Thoracic aorta (tissue), 2 donors: ENCODE measurements at regions not wholly inside any gene's neighbourhood (a gene's known extent, or its start where the extent isn't known, plus 50 kb on each side); places are given as distances from the start of the nearest gene placed in this dataset.
"Not testable (repeated sequence)": the region's sequence is repeated elsewhere in the genome, so short reads cannot be mapped to it uniquely, and the experiment has no call there.

Experiments used
- ATAC-seq: fragments of 150-250 bp; one replicate; pipeline ENCODE4 v1.8.0; 2017; ENCODE audit warnings: low read depth; ENCODE audit not compliant: insufficient number of reproducible peaks, low FRiP score
- DNase-seq: peaks from one replicate; pipeline ENCODE4 v3.0.0-alpha.2; 2020; ENCODE audit warnings: low spot score
- H3K27ac ChIP-seq, 2 donors: fragments of 200-600 bp; sonication (generic); 1 replicate in 1 of 2; 2 replicates in 1 of 2; pipeline ENCODE4 v1.5.1; 2016; ENCODE audit warnings: mild to moderate bottlenecking in 2 of 2, moderate library complexity in 2 of 2
- H3K27me3 ChIP-seq: fragments of 200-600 bp; sonication (generic); replicated peaks from 2 replicates; pipeline ENCODE4 v1.6.0; 2016; ENCODE audit warnings: mild to moderate bottlenecking; ENCODE audit not compliant: insufficient read depth
- H3K36me3 ChIP-seq: fragments of 200-600 bp; sonication (generic); one replicate; pipeline ENCODE4 v1.5.1; 2016
- H3K4me1 ChIP-seq, 2 donors: fragments of 200-600 bp; sonication (generic); 1 replicate in 1 of 2; 2 replicates in 1 of 2; pipeline versions ENCODE4 v1.5.1 to v1.6.0; 2016; ENCODE audit warnings: low read depth in 2 of 2, mild to moderate bottlenecking in 1 of 2; ENCODE audit not compliant: control insufficient read depth in 1 of 2
- H3K4me3 ChIP-seq: fragments of 200-600 bp; sonication (generic); 2 replicates; pipeline ENCODE4 v1.5.1; 2016; ENCODE audit warnings: mild to moderate bottlenecking
- H3K9me3 ChIP-seq: fragments of 200-600 bp; sonication (generic); 2 replicates; pipeline ENCODE4 v1.5.1; 2016
- CTCF ChIP-seq: fragments of 200-600 bp; sonication (generic); IDR thresholded peaks from one replicate; pipeline ENCODE4 v1.5.1; 2019; ENCODE audit warnings: antibody characterized with exemption

DNA sequence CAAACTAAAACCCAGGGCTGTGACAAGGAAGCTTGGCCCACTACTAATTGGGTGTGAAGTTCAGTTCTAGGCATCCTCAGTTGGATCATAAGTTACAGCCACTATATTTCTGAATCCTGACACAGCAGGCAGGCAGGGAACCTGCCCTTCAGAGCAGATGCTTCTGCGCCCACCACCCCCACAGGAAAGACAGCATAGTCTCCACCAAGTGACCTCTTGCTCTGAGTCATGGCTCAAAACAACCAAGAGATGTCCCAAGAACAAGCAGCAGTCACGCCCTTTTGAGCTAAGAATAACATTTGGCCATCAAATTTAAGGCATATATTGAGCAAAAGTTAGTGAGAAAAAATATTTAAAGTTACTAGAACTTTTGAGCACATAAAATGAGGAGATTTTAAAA lies 170.7 kb upstream of the SMARCAD1 start:
- no peak for TF ChIP-seq CTCF
- no peaks in the 10 kb centered on the region for H3K9me3 ChIP-seq
- no peaks in the 10 kb centered on the region for H3K27me3 ChIP-seq
- no peaks in the 10 kb centered on the region for H3K4me1 ChIP-seq
- H3K27ac ChIP-seq = no peak overlapping the region
- no peak overlapping the region for H3K4me3 ChIP-seq
- ATAC-seq = no peak
- no peaks in the 10 kb centered on the region for H3K36me3 ChIP-seq
- DNase-seq = no peak

DNA sequence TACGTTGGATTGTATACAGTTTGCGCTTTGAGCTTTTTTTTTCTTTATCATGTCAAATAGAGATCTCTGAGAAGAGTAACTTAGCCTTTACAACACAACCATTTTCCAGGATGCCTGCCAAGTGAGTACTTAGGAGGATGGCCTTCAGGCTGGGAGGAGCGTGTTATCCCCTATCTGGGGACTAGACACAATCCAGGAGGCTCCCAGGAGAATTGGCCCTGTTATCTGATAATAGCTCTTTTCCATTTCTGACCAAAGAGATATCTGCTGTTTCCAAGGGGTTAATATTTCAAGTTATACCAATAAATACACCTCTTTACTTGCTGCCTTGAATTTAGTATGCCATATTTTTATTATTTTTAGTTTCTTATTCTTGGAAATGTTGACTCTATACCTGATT lies 169.5 kb upstream of the SMARCAD1 start:
- H3K9me3 ChIP-seq = no peaks in the 10 kb centered on the region
- no peak for ATAC-seq
- H3K27me3 ChIP-seq = no peaks in the 10 kb centered on the region
- H3K27ac ChIP-seq = no peak overlapping the region
- DNase-seq = no peak
- no peaks in the 10 kb centered on the region for H3K36me3 ChIP-seq
- no peaks in the 10 kb centered on the region for H3K4me1 ChIP-seq
- H3K4me3 ChIP-seq = no peak overlapping the region
- no peak for TF ChIP-seq CTCF

GRCh38 chr4:94039226-94039625 lies 168.4 kb upstream of the SMARCAD1 start:
- no peak overlapping the region for H3K27ac ChIP-seq
- H3K4me1 ChIP-seq = no peaks in the 10 kb centered on the region
- DNase-seq (no peak), ATAC-seq (no peak)
- no peaks in the 10 kb centered on the region for H3K27me3 ChIP-seq
- no peaks in the 10 kb centered on the region for H3K9me3 ChIP-seq
- H3K4me3 ChIP-seq = no peak overlapping the region
- no peaks in the 10 kb centered on the region for H3K36me3 ChIP-seq
- no peak for TF ChIP-seq CTCF

GRCh38 chr4:94044471-94044870 lies 163.2 kb upstream of the SMARCAD1 start:
- not testable (repeated sequence) for H3K9me3 ChIP-seq, H3K27ac ChIP-seq, ATAC-seq, H3K4me1 ChIP-seq, H3K4me3 ChIP-seq, DNase-seq, H3K27me3 ChIP-seq, H3K36me3 ChIP-seq

- no peaks in the 10 kb centered on the region for H3K27me3 ChIP-seq
- no peak overlapping the region for H3K4me3 ChIP-seq
- no peak for DNase-seq
- H3K9me3 ChIP-seq = no peaks in the 10 kb centered on the region
- H3K27ac ChIP-seq = no peak overlapping the region
- no peaks in the 10 kb centered on the region for H3K36me3 ChIP-seq
- H3K4me1 ChIP-seq = no peaks in the 10 kb centered on the region
- TF ChIP-seq CTCF = no peak
- no peak for ATAC-seq
Measured at GRCh38 chr4:94063084-94063483, 144.6 kb upstream of the SMARCAD1 start.
